GM19035 (cell line): ENCODE measurements at regions not wholly inside any gene's neighbourhood (a gene's known extent, or its start where the extent isn't known, plus 50 kb on each side); places are given as distances from the start of the nearest gene placed in this dataset.
"Not testable (repeated sequence)": the region's sequence is repeated elsewhere in the genome, so short reads cannot be mapped to it uniquely, and the experiment has no call there.

Source experiments
- ATAC-seq: cut with Tn5 transposase; IDR thresholded peaks from one replicate; pipeline ENCODE4 v1.9.1; 2021; ENCODE audit not compliant: unreplicated experiment

- no peak for ATAC-seq
Measured at GRCh38 chr4:126853715-126854114, 779.0 kb upstream of the INTU start.

GRCh38 chr4:126856906-126857305 lies 775.9 kb upstream of the INTU start:
- no peak for ATAC-seq

GRCh38 chr4:126859314-126859713 lies 773.4 kb upstream of the INTU start:
- no peak for ATAC-seq

GRCh38 chr4:126859872-126860271 lies 772.9 kb upstream of the INTU start:
- ATAC-seq, result no peak

- ATAC-seq, result no peak
Measured at GRCh38 chr4:126860308-126860707, 772.4 kb upstream of the INTU start.

GRCh38 chr4:126869967-126870366 lies 762.8 kb upstream of the INTU start:
- no peak for ATAC-seq

GRCh38 chr4:126871810-126872209 lies 760.9 kb upstream of the INTU start:
- no peak for ATAC-seq

GRCh38 chr4:126874533-126874932 lies 758.2 kb upstream of the INTU start:
- no peak for ATAC-seq

GRCh38 chr4:126888968-126889367 lies 743.8 kb upstream of the INTU start:
- no peak for ATAC-seq

- ATAC-seq, result no peak
Measured at GRCh38 chr4:126890383-126890782, 742.4 kb upstream of the INTU start.

GRCh38 chr4:126890994-126891393 lies 741.8 kb upstream of the INTU start:
- no peak for ATAC-seq

- ATAC-seq, result no peak
Measured at GRCh38 chr4:126894963-126895362, 737.8 kb upstream of the INTU start.

GRCh38 chr4:126895988-126896570 lies 736.7 kb upstream of the INTU start:
- ATAC-seq, result no peak

- ATAC-seq, result no peak
Measured at GRCh38 chr4:126897038-126897437, 735.7 kb upstream of the INTU start.

GRCh38 chr4:126898815-126899214 lies 733.9 kb upstream of the INTU start:
- ATAC-seq, result no peak

- ATAC-seq, result no peak
Measured at GRCh38 chr4:126899331-126899801, 733.4 kb upstream of the INTU start.

GRCh38 chr4:126906466-126906865 lies 726.3 kb upstream of the INTU start:
- no peak for ATAC-seq

GRCh38 chr4:126907389-126907788 lies 725.4 kb upstream of the INTU start:
- no peak for ATAC-seq

GRCh38 chr4:126916049-126916625 lies 716.6 kb upstream of the INTU start:
- no peak for ATAC-seq

- no peak for ATAC-seq
Measured at GRCh38 chr4:126916626-126917140, 716.1 kb upstream of the INTU start.

- ATAC-seq, result not testable (repeated sequence)
Measured at GRCh38 chr4:126922328-126922938, 710.3 kb upstream of the INTU start.

GRCh38 chr4:126924237-126924636 lies 708.5 kb upstream of the INTU start:
- ATAC-seq, result no peak
